Breast epithelium (tissue), 3 donors: ENCODE measurements at regions not wholly inside any gene's neighbourhood (a gene's known extent, or its start where the extent isn't known, plus 50 kb on each side); places are given as distances from the start of the nearest gene placed in this dataset.

Experiments
- CTCF ChIP-seq, 3 donors: fragments of 450-650 bp; IDR thresholded peaks; one replicate each; pipeline ENCODE4 v1.5.1; 2016 to 2017; ENCODE audit warnings: antibody characterized with exemption in 3 of 3, mild to moderate bottlenecking in 3 of 3, moderate library complexity in 3 of 3
- POLR2A ChIP-seq: fragments of 450-650 bp; IDR thresholded peaks from one replicate; pipeline ENCODE4 v1.6.1; 2016; ENCODE audit warnings: antibody characterized with exemption, mild to moderate bottlenecking, moderate library complexity

GRCh38 chr6:95197590-95197989, 379.7 kb upstream of the MANEA start:
- TF ChIP-seq CTCF (IDR thresholded peaks at IDR 0.05) = no peak
- no peak for TF ChIP-seq POLR2A
